K562 (cell line): ENCODE measurements at regions not wholly inside any gene's neighbourhood (a gene's known extent, or its start where the extent isn't known, plus 50 kb on each side); places are given as distances from the start of the nearest gene placed in this dataset.

Experiments used
- BCOR ChIP-seq: fragments of 450-650 bp; IDR thresholded peaks from 2 replicates; pipeline ENCODE4 v1.6.1; 2016
- GMEB1 ChIP-seq: fragments of 250-450 bp; sonication (Bioruptor Pico); IDR thresholded peaks from 2 replicates; pipeline ENCODE4 v1.4.0; 2020; ENCODE audit warnings: mild to moderate bottlenecking
- TEAD1 ChIP-seq, 2 experiments: fragments of 450-650 bp in 1 of 2; sonication (generic) in 1 of 2; formaldehyde crosslinking; IDR thresholded peaks; 2 replicates each; pipeline versions ENCODE4 v1.4.0 to v1.8.0; 2020 to 2022; ENCODE audit warnings: mild to moderate bottlenecking in 2 of 2, missing genetic modification reagents in 1 of 2
- TRIM24 ChIP-seq, 2 experiments: fragments of 450-650 bp; IDR thresholded peaks; 2 replicates each; pipeline ENCODE4 v1.6.1; 2016
- VEZF1 ChIP-seq: fragments of 200-800 bp; sonication (Bioruptor generic); IDR thresholded peaks from 2 replicates; pipeline ENCODE4 v1.6.1; 2017; ENCODE audit warnings: missing genetic modification characterization, missing compliant biosample characterization
- TF ChIP-seq, protein P1 (sequence below): fragments of 150-350 bp; IDR thresholded peaks from 2 replicates; pipeline ENCODE4 v1.6.1; 2014; ENCODE audit warnings: low read depth, mild to moderate bottlenecking, low read length, borderline replicate concordance

DNA sequence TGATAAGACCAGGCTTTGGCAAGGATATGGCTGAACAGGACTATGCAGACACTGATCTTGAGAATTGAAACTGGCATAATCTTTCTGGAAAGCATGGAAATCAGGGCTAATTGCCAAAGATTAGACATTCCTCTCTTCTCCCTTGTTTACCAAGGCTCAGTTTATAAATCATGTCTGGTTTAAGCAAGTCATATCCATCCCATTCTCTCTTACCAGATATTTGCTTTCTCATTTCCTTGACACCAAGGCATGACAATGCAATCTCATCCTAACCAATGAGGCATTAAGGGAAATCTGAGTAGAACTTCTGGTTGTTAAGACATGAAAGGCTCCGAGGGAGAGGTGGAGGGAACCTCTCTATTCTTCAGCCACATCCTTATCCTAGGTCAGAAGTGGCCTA lies 110.3 kb upstream of the CEP85L start (continued):
- TF ChIP-seq VEZF1 (CRISPR knock-in tag): no peak
- no peak for TF ChIP-seq BCOR
- no peak for TF ChIP-seq TEAD1 (CRISPR knock-in tag; IDR thresholded peaks at IDR 0.05)
- TF ChIP-seq GMEB1 (CRISPR knock-in tag): no peak
- TF ChIP-seq, protein P1, sequence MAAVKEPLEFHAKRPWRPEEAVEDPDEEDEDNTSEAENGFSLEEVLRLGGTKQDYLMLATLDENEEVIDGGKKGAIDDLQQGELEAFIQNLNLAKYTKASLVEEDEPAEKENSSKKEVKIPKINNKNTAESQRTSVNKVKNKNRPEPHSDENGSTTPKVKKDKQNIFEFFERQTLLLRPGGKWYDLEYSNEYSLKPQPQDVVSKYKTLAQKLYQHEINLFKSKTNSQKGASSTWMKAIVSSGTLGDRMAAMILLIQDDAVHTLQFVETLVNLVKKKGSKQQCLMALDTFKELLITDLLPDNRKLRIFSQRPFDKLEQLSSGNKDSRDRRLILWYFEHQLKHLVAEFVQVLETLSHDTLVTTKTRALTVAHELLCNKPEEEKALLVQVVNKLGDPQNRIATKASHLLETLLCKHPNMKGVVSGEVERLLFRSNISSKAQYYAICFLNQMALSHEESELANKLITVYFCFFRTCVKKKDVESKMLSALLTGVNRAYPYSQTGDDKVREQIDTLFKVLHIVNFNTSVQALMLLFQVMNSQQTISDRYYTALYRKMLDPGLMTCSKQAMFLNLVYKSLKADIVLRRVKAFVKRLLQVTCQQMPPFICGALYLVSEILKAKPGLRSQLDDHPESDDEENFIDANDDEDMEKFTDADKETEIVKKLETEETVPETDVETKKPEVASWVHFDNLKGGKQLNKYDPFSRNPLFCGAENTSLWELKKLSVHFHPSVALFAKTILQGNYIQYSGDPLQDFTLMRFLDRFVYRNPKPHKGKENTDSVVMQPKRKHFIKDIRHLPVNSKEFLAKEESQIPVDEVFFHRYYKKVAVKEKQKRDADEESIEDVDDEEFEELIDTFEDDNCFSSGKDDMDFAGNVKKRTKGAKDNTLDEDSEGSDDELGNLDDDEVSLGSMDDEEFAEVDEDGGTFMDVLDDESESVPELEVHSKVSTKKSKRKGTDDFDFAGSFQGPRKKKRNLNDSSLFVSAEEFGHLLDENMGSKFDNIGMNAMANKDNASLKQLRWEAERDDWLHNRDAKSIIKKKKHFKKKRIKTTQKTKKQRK: no peak
- 0 out of 4 replicates have a peak, but pooled peaks of 1 of the 2 experiments have one; percentile 31 for TF ChIP-seq TRIM24 (IDR thresholded peaks at IDR 0.05)
